ENCODE measurements at regions not wholly inside any gene's neighbourhood (a gene's known extent, or its start where the extent isn't known, plus 50 kb on each side); places are given as distances from the start of the nearest gene placed in this dataset.

DNA sequence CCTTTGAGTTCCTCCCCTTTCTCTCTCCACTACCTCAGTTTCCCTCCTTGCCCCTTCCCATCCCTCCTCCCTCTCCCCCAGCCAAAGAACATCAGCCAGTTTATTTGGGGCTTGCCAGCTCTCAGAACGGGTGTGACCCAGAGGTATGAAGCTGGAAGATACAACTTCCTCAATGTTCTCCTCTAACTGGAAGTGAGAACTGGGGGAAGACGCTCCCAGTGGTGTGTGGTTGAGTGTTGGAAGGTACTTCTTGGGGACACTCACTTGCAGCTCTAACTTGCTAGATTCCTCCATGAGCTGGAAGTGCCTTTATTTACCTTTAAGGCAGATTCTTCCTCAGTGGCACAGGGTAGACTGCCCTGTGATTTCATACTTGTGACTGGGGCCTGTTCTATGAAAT is 110.5 kb upstream of the HABP2 start:
- DNase-seq (ENCODE audit: low read depth) = no peak

- DNase-seq (ENCODE audit: low read depth) = no peak
These were observed 109.5 kb upstream of the HABP2 start for GRCh38 chr10:113443141-113443925.

DNA sequence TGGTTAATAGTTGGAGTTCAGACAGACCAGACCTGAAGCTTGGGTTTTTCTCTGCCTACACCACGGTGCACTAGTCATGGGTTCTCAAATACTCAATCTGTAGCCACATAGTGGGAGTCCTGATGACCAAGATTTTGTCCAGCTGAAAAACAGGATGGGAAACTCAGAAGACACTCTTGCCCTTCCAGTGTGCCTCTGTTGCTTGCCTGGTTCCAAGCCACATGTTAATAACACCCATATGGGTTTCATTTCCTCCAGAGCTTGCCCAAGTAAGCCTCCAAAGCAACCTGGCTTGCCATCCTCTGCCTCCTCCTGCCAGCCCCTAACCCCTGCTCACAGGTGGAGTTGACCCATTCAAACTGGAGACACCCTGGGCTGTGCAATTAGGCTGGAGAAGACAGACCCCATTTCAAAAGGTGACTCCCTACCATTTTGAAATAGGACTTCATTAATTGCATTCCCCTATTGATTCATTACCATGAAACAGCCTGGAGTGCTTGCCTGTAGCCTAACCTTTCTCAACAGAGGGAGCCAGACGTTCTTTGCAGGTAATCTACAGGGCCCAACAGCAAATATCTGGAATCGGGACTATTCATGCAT is 108.0 kb upstream of the HABP2 start:
- no peak for DNase-seq (ENCODE audit: low read depth)

DNA sequence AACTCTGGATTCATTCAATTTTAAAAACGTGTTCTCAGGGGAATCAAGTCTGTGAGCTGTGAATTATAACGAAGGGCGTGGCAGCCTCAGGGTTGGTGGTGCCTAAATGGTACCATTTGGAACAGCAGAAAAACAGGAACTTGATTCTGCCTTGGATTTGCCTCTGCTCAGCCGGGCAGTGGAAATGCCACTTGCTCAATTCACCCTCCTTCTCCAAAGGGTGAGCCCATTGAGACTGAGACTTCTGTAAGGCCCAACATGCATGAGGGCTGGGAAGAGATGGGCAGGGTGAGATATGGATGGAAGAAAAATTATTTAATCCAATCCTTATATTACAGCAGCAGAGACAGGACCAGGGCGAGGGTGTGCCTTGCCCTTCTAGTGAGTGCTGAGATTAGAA is 107.1 kb upstream of the HABP2 start:
- DNase-seq (ENCODE audit: low read depth) = no peak

DNA sequence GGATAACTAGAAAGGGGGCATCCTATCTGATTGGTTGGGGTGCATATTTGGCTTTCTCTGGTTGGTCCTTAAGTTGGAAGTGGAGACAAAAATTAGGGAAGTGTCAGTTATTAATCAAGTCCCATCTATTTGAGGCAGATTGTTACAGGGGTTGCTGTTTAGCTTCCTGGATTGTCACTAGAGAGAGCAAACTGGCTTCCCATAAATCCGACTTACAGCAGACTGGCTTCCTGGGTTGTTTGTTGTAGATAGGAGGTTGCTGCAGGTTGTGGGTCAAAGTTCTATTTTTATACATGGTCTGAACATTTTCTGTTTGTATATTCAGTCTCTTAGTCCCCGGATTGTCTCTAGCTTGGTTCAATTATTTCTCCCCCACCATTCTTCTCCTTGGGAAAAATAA is 106.1 kb upstream of the HABP2 start:
- DNase-seq (ENCODE audit: low read depth) = no peak

GRCh38 chr10:113447278-113447677 is 105.6 kb upstream of the HABP2 start:
- no peak for DNase-seq (ENCODE audit: low read depth)

- DNase-seq (ENCODE audit: low read depth) = no peak
These were observed 103.7 kb upstream of the HABP2 start for GRCh38 chr10:113449006-113449695.

DNA sequence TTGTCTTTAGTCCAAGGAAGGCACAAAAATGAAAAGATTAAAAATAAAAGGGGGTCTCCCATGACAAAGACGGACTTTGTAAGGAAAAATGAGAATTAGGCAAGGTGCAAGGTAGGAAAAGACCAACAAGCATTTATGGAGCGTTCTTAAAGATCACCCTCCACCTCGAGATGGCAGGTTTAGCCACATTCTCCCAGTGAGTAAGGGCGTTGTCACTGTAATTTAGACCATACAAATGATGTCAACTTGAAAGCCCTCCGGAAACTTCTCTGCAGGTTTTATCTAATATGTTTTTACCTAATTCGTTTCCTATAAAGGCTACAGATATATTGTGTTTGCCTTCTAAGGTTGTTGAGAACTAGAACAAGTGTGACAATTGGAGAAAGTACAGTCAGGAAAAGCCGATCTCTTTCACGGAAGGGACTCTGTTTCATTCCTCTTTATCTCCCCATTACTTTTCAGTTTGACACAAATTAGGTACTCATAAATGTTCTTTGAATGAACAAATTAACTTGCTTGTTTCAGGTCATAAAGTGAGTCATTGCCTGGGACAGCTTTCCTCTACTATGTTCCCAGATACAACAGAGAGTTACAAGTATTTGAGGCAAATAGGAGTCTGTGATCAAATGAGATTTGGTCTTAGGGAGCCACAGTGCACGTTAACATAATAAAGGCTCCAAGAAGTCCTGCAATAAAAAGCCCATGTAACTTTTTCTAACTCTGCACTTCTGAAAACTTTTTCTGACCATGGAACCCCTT is 102.6 kb upstream of the HABP2 start:
- DNase-seq (ENCODE audit: low read depth) = no peak

- no peak for DNase-seq (ENCODE audit: low read depth)
These were observed 101.9 kb upstream of the HABP2 start for GRCh38 chr10:113450906-113451305.

DNA sequence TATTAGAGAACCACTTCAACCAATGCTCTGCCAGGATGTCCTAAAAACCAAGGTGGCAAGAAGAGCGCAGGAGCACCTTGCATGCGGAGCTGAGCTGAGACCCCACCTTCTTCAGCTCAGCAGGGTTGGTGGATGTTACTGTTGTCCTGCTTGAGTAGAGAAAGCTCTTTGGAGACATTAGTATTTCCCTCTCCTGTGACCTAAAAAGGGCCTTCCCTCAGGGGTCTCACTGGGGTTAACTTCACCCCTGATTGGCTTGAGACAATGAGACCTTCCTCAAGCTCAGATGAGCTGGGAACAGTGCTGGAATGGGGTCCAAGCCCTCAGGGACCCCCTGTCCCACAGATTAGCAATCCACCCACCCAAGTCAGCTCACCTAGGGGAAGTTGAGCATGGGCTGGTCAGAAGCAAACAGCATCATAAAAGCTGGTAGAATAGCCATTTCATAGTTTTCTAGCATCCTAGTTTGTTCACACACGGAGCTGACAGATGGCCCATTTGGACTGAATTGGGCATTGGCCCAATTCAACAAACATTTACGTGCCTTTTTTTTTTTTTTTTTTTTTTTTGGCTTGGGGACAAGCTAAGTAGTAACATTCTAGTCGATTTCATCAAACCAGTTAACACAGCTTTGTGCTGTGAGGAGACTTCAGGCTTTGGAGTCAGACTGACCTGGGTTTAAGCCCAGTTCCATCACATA is 100.6 kb upstream of the HABP2 start:
- no peak for DNase-seq (ENCODE audit: low read depth)

- no peak for DNase-seq (ENCODE audit: low read depth)
These were observed 99.5 kb upstream of the HABP2 start for GRCh38 chr10:113453351-113453750.

DNA sequence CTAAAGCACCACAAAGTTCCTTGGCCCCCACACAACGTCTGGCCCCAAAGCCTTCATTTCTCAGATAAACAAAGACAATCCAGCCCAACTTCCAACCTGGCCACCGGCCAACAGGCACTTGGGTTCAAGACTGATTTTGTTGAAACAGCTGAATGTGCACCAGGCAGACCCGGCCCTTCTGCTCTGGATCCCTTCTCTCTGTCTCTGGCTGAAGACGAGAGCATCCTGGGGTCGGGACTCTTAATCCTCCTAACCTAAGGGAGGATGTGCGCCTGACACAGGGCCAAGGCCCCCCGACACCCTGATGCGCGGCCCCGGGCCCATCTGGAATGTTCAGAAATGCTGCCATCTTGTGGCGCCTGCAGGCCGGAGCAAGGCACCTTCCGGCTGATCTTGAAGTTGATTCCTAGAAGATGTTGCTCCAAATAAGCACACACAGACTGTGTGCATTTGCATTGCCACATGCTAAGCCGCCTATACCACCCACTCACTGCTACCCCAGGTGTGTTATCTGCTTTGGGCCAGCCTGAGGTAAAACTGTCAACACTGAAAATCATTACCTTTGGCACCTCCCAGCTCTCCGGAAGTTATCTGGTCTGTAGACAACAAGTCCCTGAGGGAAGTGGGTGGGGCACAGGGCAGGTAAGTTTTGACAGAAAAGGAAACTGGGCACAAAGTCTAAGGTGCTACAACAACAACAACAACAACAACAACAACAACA is 98.4 kb upstream of the HABP2 start:
- DNase-seq (ENCODE audit: low read depth) = no peak

DNA sequence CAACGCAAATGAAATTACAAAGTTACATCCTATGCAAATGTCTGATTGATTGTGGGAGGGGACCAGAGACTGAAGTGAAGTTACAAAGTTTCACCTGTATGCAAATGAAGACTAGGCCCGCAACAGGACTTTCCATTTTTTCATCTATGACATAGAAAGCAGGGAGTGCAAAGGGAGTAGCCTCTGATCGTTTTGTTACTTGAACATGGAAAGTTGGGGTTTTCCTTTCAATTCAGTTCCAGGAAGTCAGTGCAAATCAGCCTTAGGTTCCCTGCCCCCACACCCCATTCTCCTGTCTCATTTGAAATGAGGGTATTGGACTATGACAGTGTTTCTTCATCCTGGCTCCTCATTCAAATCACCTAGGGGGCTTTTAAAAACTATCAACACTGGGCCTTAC is 96.9 kb upstream of the HABP2 start:
- no peak for DNase-seq (ENCODE audit: low read depth)

- DNase-seq (ENCODE audit: low read depth) = no peak
These were observed 96.1 kb upstream of the HABP2 start for GRCh38 chr10:113456741-113457140.

- no peak for DNase-seq (ENCODE audit: low read depth)
These were observed 95.4 kb upstream of the HABP2 start for GRCh38 chr10:113457408-113457807.

DNA sequence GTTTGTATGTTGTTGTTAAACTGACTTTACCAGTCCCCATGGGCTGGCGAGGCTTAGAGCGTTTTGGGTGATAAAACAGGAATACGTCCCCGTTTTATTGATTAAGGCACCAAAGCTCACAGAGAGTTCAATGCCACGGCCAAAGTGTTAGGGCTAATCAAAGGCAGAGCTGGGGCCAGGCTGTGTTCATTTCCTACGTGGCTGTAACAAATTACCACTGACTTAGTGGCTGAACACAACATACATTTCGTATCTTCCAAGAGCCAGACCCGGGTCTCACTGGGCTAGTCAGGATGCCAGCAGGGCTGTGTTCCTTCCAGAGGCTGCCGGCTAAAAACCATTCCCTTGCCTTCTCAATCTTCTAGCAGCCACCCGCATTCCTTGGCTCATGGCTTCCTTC is 94.4 kb upstream of the HABP2 start:
- DNase-seq (ENCODE audit: low read depth) = no peak

DNA sequence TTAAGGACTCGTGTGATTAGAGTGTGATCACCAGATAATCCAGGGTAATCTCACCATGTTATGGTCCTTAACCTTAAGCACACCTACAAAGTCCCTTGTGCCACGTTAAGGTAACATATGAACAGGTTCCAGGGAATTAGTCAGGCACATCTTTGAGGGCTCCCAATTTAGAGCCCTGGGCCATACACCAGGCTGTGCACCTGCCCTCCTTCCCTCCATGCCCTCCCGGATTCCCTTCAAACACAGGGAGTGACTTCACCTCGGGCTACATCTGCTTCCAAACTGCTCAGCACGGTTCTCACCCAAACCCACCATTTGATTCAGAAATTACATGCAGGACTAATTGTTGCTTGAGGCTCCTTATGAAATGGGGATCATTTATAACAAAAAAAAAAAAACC is 93.9 kb upstream of the HABP2 start:
- no peak for DNase-seq (ENCODE audit: low read depth)

DNA sequence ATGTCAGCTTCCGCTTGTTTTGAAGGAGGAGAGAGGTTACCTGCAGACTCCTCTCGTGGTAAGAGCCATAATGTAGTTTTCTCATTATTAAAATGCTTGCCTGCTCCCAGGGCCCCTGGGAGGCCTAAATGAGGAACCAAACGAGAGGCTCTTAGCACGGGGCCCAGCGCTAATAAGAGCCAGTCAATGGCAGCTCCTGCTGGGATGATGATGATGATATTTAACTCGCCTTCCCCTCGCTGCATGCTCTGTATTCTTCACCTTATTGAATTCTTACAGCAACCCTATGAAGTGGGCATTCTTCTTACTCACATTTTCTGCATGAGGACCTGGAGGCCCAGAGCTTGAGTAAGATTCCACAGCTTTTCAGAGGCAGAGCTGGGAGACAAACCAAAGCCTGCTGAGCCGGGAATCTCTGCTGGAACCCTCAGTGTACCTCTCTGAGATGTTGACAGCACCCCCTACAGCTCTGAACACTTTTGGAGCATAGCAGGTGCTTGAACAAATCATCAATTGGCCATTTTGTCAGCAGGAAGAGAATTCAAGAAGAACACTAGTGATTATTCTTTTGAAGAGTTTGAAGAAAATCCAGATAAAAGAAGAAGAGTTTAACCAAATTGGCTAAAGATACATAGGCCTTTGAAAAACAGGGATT is 93.1 kb upstream of the HABP2 start:
- no peak for DNase-seq (ENCODE audit: low read depth)

GRCh38 chr10:113463083-113463482 is 89.8 kb upstream of the HABP2 start:
- DNase-seq (ENCODE audit: low read depth) = no peak

DNA sequence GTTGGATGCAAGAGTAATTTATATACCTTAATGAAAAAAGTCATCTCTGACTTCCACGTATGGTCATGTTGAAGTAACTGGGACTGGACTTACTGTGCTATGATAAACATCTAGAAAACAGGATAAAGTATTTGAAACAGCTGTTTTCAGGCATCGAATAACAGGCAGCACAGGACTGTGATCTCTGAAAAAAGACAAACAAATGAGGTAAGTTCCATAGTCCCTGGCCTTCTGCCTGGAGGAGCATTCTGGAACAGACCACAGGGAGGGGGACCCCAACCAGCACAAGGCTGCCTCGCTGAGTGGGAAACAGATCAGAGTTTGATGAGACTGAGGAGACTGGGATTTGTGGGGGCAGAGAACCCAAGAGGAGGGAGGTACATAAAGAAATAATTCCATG is 89.1 kb upstream of the HABP2 start:
- DNase-seq (ENCODE audit: low read depth) = no peak

DNA sequence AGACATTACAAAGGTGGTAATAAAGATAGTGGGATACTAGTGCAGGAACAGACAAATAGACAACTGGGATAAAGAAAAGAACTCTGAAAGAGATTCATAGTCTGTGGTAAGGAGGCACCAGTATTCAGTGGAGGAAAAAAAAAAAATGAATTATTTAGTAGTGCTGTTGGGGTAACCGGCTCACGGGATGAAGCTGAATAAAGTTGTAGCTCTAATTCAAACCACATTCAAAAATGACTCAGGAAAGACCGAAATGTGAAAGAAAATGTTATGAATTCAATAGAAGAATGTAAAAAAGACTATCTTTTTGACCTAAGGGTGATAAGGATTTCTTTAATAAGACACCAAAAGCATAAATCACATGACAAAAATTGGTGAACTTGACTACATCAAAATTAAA is 83.1 kb upstream of the HABP2 start:
- no peak for DNase-seq (ENCODE audit: low read depth)

Measured in activated T-cell treated with anti-CD3 and anti-CD28 coated beads for 1 hour (primary cell).